Activated naive CD4-positive, alpha-beta T cell (primary cell): ENCODE measurements at regions not wholly inside any gene's neighbourhood (a gene's known extent, or its start where the extent isn't known, plus 50 kb on each side); places are given as distances from the start of the nearest gene placed in this dataset.

Source experiments
- DNase-seq, 4 experiments: peaks; one replicate each; lab custom pipeline; 2025; lab: John Stamatoyannopoulos, UW

DNA sequence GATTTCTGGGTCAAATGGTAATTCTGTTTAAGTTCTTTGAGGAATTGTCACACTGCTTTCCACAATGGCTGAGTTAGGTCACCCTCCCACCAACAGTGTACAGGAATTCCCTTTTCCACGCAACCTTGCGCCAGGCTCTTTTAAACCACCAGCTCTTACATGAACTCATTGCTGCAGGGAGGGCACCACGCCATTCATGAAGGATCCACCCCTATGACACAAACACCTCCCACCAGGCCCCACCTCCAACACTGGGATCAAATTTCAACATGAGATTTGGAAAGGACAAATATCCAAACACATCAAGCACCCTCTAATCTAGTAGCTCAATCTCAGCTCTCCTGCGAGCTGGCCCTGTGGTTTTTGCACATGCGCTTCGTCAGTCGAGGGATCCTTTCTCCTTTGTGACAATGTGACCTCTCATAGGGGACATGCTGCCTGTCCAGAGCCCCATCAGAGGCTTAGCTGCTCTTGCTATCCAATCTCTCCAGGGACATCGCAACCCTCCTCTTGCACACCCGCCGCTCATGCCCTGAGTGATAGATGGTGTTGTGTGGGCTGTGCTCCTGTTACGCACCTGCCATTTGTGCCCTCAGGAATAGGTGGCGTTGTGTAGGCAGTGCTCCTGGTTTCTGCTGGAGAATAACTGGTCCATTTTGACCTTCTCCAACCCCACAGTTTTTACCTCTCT lies 328.0 kb downstream of the UQCRFS1 start:
- no peak for DNase-seq

DNA sequence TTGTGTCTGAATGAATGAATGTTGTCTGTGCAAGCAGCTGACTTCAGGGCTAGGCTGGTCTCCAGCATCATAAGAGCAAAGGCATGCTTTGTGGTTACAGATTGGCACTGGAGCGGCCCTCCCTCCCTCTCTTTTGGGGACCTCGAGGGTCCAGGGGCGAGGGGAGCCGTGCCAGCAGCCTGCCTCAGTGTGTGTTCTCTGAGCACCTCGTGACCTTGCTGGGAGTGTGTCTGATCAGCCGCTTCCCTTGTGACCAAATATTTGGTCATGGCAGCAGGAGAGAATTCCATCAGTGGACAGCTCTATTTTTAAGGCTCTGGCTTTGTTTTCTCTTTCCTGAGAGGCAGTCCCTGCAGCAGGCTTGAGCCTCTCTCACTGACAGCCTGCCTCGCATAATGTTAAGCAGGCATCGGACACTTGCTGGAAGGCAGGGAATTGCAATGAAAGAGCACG lies 329.7 kb downstream of the UQCRFS1 start:
- no peak for DNase-seq

DNA sequence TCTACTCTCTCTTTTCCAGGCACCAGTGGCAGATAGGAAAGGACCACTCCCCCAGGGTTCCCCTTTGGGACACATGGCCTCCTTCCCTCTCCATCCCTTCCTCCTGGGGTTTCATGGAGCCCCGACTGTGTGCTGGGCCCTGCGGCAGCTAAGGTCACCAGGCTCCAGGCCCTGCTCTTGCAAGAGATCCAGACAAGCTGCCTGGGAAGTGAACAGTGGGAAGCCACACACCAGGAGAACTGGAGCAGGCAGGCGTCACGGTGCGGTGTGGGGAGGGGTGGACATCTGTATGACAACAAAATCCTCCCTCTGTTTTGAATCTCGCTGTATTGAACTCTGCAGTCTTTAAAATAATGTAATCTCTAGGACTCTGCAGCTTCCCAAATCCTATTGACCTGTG lies 330.1 kb downstream of the UQCRFS1 start:
- no peak for DNase-seq

DNA sequence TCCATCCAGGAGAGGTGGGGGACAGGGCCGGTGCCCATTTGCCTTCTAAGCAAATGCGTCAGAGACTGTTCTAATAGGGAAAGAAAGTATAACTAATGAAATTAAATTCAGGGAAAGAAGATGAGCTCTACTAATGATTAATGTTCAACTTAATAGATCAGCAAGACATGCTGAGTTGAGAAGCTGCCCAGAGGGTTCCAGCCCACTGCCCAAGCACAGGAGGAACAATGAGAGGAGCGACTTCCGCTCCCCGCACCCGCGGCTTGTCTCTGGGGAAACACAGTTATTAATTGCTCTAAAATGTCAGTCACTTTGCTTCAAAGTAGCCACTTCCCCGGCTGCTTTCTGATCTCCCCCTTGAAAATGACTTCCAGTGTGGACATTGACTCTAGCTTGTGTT lies 331.3 kb downstream of the UQCRFS1 start:
- no peak for DNase-seq

DNA sequence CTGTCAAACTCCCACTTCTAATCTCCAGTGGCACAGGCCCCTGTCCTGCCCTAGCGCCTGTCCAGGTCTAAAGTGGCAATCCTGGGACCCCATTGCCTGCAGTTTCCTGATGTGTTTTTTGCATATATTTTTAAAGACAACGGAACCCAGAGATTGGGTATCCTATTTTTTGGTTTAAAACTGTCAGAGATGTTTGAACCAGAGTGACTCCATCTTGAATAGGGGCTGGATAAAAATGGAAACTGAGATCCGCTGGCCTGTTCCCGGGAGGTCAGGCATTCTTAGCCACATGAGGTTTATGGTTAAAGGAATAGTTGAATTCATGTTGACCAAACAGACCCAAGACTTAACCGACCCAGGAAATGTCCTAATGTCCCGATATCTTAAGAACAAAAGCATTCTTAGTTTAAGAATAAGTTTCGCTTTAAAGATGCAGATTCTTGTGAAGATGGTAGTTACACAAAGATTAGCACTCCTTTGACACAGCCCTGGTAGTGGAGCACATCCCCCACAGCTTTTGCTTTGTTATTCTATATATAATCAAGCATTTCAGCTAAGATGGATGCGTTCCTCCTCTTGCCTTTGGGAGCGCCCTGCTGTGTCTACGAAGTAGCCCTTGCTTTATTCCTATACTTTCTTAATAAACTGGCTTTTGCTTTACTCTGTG lies 332.1 kb downstream of the UQCRFS1 start:
- no peak for DNase-seq

DNA sequence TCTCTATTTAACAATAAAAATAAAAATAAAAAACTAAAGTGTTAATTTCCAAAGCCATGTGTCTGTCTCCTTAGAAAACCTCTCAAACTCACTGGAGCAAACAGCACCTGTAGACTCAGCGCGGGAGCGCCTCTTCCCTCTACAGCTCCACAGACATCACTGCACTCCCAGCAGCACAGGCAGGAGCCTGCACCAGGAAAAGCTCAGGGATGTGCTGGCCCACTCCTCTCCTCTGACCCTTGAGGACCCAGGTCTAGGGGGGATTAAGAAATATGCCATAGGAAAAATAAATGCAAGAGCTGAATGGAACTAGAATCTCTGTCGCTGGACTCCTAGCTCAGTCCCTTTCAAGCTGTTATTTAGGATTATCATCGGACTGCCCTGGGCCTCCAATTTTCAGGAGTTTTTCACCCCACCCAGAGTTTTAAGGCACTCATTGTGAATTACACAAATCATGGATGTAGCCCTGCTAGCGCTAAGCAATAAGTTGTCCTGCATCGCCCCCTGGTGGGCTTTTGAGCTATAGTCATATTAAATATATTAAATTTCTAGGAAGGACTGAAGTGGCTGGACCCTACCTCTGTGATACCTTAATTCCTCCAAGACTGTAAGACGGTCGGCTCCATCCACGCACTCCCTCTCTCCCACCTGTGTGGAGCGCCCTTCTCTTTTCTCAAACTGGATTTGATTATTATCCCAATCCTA lies 333.9 kb downstream of the UQCRFS1 start:
- DNase-seq: peak; percentile 7 to 32 (median 30)

DNA sequence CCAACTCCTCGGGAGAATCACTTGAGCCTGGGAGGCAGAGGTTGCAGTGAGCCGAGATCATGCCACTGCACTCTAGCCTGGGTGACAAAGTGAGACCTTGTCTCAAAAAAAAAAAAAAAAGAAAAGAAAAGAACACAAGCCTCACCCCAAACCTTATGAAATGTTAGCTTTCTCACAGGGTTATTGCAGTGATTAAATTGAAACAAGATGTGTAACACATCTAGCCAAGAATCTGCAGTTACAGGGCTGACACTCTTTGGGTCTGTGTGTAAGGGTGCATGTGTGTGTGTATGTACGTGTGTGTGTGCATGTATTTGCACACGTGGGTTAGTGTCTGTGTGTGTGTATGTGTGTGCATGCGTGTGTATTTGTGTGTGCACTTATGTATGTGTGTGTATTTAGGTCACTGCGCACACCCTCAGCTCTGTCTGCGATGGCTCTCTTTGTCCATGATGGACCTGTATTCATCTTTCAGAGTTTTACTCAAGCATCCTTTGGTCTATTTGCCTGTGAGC lies 336.3 kb downstream of the UQCRFS1 start:
- DNase-seq: no peak

DNA sequence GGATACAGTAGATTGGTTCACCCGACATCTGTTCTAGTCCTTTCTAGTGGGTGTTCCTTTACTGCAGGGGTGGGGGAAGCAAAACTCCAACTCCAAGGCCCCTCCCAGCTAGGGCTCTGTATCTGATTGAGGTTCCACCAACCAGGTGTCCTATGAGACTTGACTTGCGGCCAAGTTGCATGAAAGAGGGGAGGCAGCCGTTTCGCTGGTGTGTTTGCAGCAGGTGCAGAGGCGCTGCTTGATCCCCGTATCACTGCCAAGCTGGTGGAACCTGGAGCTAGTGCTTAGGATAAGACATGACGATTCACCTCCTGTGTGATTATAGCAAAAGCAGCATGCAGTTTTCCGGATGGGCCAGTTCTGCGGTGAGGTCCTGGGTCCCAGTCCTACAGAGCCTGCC lies 338.2 kb downstream of the UQCRFS1 start:
- DNase-seq: no peak

DNA sequence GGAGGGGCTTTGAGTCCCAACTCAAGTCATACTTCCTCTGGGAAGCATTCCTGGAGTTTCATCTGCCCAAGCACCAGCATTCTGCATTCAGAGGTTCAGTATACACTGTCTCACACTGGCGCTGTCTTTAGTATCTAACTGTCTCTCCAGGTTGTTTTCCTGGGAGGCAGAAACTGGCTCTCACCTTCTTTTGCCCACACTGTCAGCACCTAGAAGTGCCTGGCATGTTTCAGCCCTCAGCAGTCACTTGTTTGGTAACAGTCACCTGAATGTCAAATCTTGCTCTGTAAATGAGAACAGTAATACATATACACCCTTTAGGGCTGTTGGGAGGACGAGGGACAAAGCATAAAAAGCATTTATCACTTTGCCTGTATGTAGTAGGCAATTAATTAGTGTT lies 339.6 kb downstream of the UQCRFS1 start:
- DNase-seq: no peak

DNA sequence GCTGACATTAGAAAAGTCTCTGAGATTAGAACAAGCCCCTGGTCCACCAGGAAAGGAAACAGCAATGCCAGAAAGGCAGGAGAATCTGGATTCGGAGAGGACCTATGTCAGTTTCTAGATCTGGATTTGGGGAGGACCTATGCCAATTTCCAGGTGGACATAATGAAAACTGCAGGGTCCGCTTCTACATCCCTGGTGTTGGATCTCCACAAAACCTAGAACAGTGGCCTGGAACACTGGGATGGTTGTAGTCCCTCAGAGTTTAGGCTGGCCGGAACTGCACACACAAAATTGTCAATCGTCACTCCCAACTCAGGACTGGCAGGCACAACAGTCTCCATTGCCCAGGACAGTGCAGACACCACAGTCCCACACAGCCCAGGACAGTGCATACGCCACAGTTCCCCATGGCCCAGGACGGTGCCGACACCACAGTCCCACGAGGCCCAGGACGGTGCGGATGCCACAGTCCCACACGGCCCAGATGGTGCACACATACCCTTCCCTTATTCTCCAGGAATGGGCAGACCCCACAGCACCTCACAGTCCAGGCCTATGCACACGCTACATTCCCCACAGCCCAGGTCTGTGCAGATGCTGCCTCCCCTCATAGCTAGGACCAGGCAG lies 341.7 kb downstream of the UQCRFS1 start:
- no peak for DNase-seq

DNA sequence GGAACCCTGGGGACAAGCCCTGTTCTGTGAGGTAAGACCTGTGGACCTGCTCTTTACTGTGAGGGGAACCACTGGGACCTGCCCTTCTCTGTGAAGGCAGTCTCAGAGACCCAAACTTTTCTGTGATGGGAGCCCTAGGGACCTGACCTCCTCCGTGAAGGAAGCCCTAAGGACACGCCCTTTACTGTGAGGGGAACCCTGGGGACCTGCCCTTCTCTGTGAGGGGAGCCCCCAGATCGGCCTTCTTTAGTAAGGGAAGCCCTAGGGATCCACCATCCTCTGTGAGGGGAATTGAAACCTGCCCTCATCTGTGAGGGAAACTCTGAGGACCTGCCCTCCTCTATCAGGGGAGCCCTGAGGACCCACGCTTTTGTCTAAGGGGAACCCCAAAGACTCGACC lies 343.5 kb downstream of the UQCRFS1 start:
- DNase-seq: no peak

DNA sequence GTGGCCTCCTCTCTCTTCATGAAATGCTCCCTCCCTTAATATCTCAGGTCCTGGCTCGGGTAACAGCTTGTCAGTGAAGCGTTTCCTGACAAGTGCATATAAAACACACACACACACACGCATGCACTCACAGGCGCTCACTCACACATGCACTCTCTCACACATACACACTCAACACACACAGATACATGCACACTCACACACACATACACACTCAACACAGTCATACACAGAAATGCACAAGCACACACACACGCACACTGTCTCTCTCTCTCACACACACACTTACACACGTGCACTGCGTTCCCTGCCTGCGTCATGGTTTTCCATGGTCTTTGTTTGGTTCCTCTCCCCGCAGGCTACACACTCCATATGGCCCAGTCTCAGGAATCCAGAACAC lies 344.1 kb downstream of the UQCRFS1 start:
- DNase-seq: no peak

DNA sequence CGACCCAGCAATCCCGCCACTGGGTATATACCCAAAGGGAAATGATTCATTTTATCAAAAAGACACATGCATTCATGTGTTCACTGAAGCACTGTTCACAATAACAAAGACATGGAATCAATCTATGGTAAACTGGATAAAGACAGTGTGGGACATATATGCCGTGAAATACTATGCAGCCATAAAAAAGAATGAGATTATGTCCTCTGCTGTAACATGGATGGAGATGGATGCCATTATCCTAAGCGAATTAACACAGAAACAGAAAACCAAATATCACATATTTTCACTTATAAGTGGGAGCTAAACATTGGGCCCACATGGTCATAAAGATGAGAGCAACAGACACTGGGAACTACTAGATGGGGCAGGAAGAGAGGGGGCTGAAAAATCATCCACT lies 345.0 kb downstream of the UQCRFS1 start:
- DNase-seq: no peak

DNA sequence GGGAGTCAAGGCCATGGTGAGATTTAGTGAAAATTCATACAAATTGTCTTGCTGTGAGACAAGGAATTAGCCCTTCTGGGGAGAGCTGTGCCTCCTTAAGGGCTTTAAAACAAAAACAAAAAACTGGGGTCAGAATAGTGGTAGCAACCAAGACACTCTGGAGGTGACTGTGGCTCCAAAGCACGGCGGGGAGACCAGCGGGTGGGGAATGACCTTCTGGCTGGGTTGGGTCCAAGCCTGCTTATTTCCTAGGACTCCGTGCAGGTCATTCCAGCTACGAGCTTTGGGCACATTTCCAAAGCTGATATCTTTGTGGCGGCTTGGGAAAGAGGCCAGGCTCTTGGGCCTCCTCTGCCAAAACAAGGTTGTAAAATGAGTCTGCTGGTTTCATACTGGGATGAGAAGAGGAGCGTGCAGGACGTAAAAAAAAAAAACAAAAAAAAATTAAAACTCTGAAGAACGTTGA lies 348.3 kb downstream of the UQCRFS1 start:
- DNase-seq: no peak

DNA sequence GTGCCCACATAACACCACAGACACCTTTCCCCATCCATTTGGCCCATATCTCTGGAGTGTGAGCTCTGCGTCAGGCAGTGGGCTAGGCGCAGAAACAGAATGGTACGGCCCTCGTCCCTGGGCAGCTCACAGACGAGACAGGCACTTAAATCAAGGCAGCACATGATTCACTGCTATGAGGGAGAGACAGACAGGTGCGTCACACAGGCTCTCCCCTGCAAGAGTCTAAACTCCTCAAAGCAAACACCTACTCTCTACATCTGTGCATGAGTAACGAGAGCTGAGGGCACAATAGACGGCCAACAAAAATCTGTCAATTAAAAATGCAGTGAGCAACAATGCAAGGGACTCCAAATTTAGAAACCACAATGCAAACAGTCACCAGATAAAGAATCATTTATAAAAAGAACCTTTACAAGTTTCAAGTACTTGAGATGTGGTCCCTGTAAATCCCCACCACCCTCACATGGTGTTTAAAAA lies 348.9 kb downstream of the UQCRFS1 start:
- DNase-seq: no peak

DNA sequence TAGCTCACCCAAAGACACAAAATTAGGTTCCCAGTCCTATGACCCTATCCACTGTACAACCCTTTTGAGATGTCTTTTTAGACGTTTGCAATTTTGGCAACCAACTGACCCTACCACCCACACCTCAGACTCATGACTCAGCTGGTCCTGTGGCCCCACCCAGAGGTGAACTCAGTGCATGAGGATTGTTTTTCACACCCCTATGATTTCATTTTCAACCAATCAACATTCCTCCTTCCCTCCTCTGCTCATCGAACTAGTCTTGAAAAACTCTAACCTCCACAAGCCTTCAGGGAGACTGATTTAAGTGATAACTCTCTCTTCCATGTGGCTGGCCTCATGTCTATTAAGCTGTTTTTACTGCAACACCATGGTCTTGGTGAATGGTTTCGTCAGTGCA lies 350.7 kb downstream of the UQCRFS1 start:
- DNase-seq: no peak

DNA sequence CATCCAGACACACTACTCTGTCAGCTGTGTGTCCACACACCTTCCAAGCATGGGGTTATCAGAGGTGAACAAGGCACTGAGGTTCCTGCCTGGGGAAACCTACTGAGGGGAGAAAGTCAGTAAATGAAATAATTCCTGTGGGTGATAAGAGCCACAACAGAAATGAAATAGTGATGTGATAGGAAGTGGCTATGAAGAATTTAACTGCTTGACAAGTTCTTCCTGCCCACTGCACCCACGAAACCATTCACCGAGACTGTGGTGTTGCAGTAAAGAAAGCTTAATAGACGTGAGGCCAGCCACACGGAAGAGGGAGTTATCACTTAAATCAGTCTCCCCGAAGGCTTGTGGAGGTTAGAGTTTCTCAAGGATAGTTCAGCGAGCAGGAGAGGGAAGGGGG lies 353.1 kb downstream of the UQCRFS1 start:
- no peak for DNase-seq

DNA sequence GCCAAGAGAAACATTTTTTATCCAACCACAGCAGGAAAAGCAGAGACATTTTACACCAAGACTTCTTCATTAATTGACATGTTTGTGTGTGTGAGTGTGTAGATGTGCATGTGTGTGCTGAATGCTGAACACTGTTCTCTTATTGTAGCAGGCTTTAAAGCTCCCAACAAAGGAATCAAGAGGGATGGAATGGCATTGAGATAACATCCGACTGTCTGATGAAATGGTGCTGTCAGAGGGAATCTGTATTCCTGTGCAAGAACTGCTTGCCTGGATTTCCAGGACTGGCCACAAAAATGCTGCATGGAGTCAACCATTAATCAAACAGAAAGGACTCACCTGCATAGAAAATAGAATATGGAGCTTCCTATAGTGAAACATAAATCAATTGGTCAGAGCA lies 354.0 kb downstream of the UQCRFS1 start:
- no peak for DNase-seq

DNA sequence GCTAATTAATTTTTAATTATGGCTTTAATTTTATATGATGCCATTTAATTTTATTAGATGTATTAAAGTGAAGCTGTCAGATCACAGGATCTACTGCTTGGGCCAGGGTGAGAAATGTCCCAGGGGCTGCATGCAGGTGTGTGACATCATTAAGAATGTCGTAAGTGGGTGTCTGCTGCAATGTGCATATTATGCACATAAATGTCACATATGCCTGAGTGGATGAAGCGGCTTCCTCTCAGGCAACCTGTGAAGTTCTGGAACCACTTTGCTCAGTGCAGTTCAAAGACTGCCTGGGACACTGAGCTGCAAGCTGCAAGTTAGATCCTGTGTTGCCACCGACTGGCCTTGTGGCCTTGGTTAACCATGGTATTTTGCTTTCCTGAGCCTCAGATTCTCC lies 355.0 kb downstream of the UQCRFS1 start:
- no peak for DNase-seq

DNA sequence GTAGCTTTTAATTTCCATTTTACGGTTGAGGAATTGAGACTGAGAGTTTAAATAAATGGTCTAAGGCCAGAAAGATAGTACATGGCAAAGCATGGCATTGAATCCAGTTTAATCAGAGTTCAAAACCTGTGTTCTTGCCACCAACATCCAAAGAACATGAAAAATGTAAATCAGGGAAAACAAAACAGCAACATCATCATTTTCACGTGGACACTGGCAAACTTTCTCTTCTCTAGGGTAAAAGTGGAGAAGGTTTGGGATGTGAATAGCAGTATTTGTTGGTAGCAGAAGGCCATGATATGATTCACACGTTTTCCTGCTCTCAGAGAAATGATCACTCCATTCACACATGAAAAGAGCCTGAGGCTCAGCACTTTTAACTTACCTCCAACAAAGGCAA lies 357.7 kb downstream of the UQCRFS1 start:
- DNase-seq: no peak

DNA sequence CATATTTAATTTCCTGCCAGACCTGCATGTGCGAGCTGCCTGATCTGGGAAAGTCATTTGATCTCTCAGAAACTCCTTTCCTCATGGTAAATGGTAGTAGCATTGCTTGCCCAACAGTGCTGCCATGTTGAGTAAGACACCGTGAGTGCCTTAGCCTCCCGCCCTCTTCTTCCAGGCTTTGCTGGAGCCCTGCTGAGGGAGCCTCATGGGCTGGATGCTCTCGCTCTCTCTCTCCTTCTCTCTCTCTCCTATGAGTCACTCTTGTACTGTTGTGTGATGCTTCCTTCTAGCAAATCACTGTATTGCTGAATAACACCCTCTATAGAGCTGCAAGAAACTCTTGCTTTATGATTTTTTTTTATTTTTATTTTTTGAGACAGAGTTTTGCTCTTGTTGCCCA lies 365.5 kb downstream of the UQCRFS1 start:
- no peak for DNase-seq

DNA sequence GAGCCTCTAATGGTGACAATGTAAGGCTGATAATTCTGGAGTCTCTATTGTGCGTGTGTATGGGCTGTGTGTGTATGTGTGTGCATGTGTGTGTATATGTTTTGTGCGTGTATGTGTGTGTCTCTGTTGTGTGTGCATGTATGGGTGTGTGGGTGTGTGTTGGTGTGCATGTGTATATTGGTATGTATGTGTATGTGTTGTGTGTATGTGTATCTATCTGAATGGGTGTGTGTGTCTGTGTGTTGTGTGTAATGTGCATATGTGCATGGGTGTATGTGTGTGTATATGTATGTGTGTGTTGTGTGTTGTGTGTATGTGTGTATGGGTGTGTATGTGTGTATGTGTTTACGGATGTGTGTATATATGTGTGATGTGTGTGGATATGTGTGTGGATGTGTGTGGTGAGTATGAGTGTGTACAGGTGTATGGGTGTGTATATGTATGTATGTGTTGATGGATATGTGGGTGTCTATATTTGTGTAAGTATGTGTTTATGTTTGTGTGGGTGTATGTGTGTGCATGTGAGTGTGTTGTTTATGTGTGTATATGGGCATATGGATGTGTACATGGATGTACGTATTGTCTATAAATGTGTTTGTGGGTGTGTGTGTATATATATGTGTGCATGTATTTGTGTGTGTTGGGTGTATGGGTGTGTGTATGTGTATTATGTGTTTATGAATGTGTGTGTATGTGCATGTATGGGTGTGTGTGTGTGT lies 366.7 kb downstream of the UQCRFS1 start:
- no peak for DNase-seq
